GM18873 (cell line): ENCODE measurements at regions not wholly inside any gene's neighbourhood (a gene's known extent, or its start where the extent isn't known, plus 50 kb on each side); places are given as distances from the start of the nearest gene placed in this dataset.

Experiments
- ATAC-seq: cut with Tn5 transposase; IDR thresholded peaks from one replicate; pipeline ENCODE4 v1.9.1; 2021; ENCODE audit warnings: mild to moderate bottlenecking, moderate library complexity, moderate number of reproducible peaks; ENCODE audit not compliant: unreplicated experiment, low FRiP score

GRCh38 chrX:39163581-39164126 lies 362.4 kb downstream of the MID1IP1 start:
- ATAC-seq: no peak

GRCh38 chrX:39164212-39164611 lies 363.0 kb downstream of the MID1IP1 start:
- no peak for ATAC-seq

DNA sequence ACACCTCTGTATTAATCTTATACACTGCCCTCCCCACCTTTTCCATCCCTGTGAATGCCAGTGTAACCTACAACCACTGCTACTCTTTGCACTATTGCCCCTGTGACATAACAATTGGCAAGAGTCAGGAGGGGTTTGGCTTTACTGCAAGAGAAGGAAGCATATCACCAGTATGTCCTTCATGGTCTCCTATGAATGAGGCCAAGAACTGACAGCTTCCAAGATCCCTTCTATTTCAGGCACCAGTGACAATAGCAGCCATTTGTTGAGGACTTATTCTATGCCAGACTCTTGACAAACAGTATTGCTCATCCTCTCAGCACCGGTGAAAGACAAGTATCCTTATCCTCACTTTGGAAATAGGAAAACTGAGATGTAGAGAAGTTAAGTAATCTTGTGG lies 363.9 kb downstream of the MID1IP1 start:
- no peak for ATAC-seq

DNA sequence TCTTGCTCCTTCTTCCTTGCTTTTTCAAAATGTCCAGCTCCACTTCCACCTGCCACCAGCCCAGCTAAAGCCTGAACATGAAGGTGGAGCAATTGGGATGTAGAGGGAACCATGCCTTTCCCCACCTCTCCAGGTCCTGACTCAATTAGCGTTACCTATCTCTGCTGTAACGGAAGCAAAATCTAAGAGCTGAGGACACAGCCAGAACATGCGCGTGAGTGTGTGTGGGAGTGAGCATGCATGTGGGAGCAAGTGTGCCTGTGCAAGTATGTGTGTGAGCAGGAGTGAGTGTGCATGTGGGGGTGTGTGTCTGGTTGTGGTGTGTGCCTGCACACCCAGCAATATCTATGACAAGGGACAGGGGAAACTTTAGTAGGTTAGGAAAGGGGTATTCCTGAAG lies 364.5 kb downstream of the MID1IP1 start:
- no peak for ATAC-seq

DNA sequence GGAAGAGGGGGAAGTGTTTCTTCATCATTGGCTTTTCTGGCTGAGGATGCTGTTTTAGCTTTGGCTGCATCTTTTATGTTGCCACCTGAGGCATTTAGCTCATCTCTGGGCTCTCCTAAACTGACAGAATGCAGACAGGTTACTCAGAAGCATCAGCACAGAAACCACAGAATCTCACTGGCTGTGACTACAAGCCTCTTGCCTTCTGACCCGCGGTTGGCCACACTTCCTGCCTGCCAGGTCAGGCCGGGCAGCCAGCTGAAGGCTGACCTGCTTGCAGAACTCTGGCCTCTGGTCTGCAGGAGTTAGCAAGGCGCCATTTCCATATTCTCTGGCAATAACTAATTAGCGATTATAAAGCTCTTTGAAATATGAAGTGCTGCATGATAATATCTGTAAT lies 366.5 kb downstream of the MID1IP1 start:
- ATAC-seq: no peak

- no peak for ATAC-seq
These were observed 367.4 kb downstream of the MID1IP1 start for GRCh38 chrX:39168609-39169008.

DNA sequence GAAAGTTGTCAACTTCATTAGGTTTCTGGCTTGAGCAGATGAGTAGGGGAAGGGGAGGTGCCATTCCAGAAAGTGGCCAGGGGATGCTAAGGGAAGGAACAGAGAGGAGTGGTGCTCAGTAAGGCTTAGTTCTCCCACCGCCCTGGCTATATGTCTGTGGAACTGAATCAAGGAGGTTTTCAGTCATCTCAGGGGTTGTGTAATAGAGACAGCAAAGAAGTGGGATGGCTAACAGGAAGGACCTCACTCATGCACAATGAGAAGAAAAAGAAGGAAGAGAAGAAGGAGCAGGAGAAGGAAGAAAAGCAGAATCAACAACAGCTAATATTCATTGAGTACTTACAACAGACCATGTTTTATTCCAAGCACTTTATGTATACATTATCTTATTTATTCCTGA lies 368.7 kb downstream of the MID1IP1 start:
- ATAC-seq: no peak

GRCh38 chrX:39170464-39170863 lies 369.2 kb downstream of the MID1IP1 start:
- no peak for ATAC-seq

- no peak for ATAC-seq
These were observed 370.4 kb downstream of the MID1IP1 start for GRCh38 chrX:39171686-39172085.

DNA sequence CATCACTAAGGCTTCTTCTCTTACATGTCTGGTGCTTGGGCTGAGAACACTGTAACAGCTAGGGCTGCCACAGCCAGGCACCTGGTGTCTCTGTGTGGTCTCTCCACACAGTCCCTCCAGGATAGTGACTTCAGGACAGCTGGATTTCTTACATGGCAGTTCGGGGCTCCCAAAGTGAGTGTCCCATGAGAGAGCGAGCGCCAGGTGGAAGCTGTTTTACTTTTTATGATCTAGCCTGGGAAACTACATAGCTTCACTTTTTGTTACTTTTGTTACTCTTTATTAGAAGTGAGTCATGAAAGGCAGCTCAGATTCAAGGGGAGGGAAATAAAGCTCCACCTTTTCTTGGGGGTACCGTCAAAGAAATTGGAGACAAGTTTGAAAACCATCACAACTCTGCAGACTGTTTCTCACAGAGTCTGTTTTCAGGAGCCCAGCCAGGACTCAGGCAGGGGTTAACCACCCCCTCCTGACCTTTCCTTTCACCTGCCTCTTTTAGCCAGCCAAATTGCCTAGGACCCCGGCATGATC lies 373.0 kb downstream of the MID1IP1 start:
- no peak for ATAC-seq

- no peak for ATAC-seq
These were observed 373.6 kb downstream of the MID1IP1 start for GRCh38 chrX:39174772-39175417.

GRCh38 chrX:39175418-39176057 lies 374.3 kb downstream of the MID1IP1 start:
- no peak for ATAC-seq

DNA sequence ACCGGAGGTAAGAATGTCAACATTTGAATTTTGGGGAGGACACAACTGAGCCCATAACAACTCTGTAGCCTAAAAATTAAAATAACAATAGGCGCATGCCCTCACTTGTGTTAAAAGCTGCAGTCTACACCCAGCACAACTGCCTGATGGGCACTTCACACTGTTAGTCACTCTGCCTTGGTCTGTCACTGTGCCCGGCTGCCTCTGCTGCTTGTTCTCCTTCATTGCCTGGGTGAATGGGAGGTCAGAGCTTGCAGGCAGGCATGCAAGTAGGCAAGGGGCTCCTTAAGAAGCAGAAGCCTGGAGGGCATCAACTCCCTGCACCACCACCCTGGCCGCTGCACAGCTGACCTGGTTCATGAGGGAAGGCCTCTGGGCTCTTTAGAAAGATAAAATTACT lies 374.8 kb downstream of the MID1IP1 start:
- no peak for ATAC-seq

DNA sequence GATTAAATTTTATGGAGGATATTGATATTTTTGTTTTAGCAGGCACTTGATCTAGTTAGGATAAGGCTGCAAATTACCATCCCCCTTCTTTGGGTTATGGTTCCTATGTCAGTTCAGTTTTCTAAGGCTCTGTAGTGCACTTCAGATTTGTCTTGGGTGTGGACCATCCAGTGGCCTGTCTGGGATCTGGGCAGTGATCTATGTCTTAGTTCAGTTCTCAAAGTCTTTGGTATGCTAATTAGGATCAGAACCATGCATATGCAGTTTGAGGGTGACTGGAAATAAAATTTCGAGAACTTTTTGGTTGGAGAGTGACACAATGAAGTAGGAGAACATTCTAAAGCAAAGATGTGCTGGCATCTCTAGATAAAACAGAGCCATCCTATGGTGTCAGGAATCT lies 388.2 kb downstream of the MID1IP1 start:
- ATAC-seq: no peak

DNA sequence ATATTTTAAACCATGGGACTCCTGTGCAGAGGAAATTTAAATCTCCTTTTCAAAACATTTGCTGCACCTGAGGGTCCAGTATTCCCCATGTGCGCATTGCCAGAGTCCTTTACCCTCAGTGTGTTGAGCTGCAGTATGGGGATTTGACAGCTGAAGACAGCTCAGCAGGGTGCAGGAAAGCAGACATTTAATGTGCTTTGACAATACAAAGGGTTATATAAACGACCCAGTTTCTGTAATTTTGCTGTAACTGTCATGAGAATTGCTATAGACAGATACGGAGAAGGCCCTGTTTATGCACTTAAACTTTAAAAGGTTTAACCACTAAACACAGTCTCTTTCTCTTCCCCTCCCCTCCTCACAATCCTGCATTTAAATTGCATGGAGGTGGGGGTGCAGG lies 393.4 kb downstream of the MID1IP1 start:
- no peak for ATAC-seq

GRCh38 chrX:39195156-39195555 lies 393.9 kb downstream of the MID1IP1 start:
- no peak for ATAC-seq

GRCh38 chrX:39196192-39197102 lies 395.2 kb downstream of the MID1IP1 start:
- ATAC-seq: peak; percentile 93

DNA sequence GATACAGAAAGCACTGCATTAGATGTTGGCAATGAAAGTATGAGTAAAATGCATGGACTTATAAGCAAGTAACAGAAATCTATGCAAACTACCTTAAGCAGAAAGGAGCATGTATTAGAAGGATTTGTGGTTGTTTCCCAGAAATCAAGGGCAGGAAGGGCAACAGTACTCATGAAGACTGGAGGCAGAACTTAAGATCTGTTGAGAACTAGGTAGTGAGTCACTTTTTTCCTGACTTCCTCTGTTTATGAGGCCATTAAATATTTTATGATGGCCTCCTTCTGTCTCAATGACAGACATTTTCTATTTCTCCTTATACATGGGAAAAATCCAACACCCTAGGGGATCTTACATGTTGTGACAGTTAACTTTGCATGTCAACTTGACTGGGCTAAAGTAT lies 398.2 kb downstream of the MID1IP1 start:
- no peak for ATAC-seq

DNA sequence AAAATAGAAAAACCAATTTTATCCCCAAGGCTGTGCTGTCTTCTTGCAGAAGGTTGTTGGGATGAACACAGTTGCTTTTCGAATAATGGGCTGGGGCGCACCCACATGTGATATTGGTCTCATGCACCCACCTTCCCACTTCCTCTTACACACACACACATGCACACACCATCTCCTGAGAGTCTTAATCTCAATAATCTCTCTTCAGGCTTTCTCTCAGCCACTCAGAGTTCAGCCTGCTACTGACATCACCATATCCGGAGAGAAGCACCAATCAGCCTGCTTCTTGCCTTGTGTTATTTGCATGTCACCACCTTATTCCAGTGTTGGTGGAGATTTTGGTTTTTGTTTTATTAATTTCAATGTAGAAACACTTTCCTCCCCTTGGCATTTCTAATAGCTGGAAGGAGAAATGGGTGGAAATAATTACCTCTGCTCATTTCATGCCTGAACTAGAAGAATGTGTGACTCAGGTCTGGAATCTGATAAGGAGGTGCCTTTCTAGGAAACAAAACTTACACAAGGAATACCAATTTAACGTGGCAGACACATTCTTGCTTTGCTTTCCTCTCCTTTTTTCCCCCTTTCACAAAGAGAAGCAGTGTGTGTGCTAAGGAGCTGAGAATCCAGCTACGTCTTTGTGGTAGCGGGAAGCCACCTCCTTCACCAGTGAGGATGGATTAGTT lies 400.2 kb downstream of the MID1IP1 start:
- ATAC-seq: no peak

DNA sequence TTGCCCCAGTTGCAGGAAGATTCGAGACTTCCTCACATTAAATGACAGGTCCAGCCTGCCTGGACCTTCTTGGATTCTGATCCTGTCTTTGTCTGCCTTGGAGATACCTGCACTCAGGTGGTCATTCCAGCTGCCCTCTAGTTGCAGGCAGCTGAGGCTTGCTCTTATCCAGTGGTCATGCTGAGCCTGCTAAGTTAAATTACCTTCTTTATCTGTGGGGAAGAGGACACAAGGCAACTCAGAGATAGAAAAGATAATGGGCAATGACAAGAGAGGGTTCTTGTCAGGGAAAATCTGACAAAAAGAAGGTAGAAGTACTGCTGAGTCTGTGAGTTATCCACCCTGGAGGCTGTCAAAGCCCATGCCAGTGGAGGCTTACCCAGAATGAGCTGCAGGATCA lies 401.4 kb downstream of the MID1IP1 start:
- ATAC-seq: no peak
